SH-SY5Y (cell line): ENCODE measurements at regions not wholly inside any gene's neighbourhood (a gene's known extent, or its start where the extent isn't known, plus 50 kb on each side); places are given as distances from the start of the nearest gene placed in this dataset.

Experiments
- GATA2 ChIP-seq: IDR thresholded peaks from 2 replicates; pipeline ENCODE4 v1.6.1; 2011; ENCODE audit warnings: mild to moderate bottlenecking, low read depth, low read length
- GATA3 ChIP-seq: IDR thresholded peaks from 2 replicates; pipeline ENCODE4 v1.6.1; 2011; ENCODE audit warnings: low read depth, mild to moderate bottlenecking, low read length, moderate library complexity

GRCh38 chr5:18114151-18114757 is 480.0 kb downstream of the TAF11L14 start:
- no peak for TF ChIP-seq GATA2
- no peak for TF ChIP-seq GATA3
